ENCODE measurements at regions not wholly inside any gene's neighbourhood (a gene's known extent, or its start where the extent isn't known, plus 50 kb on each side); places are given as distances from the start of the nearest gene placed in this dataset.
"Not testable (repeated sequence)": the region's sequence is repeated elsewhere in the genome, so short reads cannot be mapped to it uniquely, and the experiment has no call there.

GRCh38 chr15:69708436-69709122 lies 256.0 kb downstream of the RPLP1 start:
- DNase-seq (ENCODE audit: low read depth in 3 of 3), result not testable (repeated sequence)

GRCh38 chr15:69712991-69713390 lies 260.4 kb downstream of the RPLP1 start:
- DNase-seq (ENCODE audit: low read depth in 3 of 3), result no peak

GRCh38 chr15:69713726-69714559 lies 261.3 kb downstream of the RPLP1 start:
- DNase-seq (ENCODE audit: low read depth in 3 of 3), result peak; percentile 48 to 72 (median 51)

GRCh38 chr15:69715210-69715609 lies 262.6 kb downstream of the RPLP1 start:
- no peak for DNase-seq (ENCODE audit: low read depth in 3 of 3)

GRCh38 chr15:69718436-69718835 lies 265.8 kb downstream of the RPLP1 start:
- no peak for DNase-seq (ENCODE audit: low read depth in 3 of 3)

GRCh38 chr15:69718916-69719315 lies 266.3 kb downstream of the RPLP1 start:
- DNase-seq (ENCODE audit: low read depth in 3 of 3), result no peak

- DNase-seq (ENCODE audit: low read depth in 3 of 3), result peak; percentile 31 to 45 (median 33)
These were observed 267.1 kb downstream of the RPLP1 start for GRCh38 chr15:69719527-69720240.

GRCh38 chr15:69720536-69720935 lies 267.9 kb downstream of the RPLP1 start:
- no peak for DNase-seq (ENCODE audit: low read depth in 3 of 3)

- no peak for DNase-seq (ENCODE audit: low read depth in 3 of 3)
These were observed 270.3 kb downstream of the RPLP1 start for GRCh38 chr15:69722924-69723323.

GRCh38 chr15:69723404-69724096 lies 270.9 kb downstream of the RPLP1 start:
- no peak for DNase-seq (ENCODE audit: low read depth in 3 of 3)

GRCh38 chr15:69724333-69724732 lies 271.7 kb downstream of the RPLP1 start:
- no peak for DNase-seq (ENCODE audit: low read depth in 3 of 3)

GRCh38 chr15:69725275-69725674 lies 272.7 kb downstream of the RPLP1 start:
- DNase-seq (ENCODE audit: low read depth in 3 of 3), result no peak

- no peak for DNase-seq (ENCODE audit: low read depth in 3 of 3)
These were observed 273.3 kb downstream of the RPLP1 start for GRCh38 chr15:69725957-69726356.

- no peak for DNase-seq (ENCODE audit: low read depth in 3 of 3)
These were observed 274.7 kb downstream of the RPLP1 start for GRCh38 chr15:69727121-69727924.

- peak; percentile 43 to 68 (median 56) for DNase-seq (ENCODE audit: low read depth in 3 of 3)
These were observed 276.6 kb downstream of the RPLP1 start for GRCh38 chr15:69729167-69729748.

GRCh38 chr15:69730281-69731080 lies 277.9 kb downstream of the RPLP1 start:
- DNase-seq (ENCODE audit: low read depth in 3 of 3), result no peak

- no peak for DNase-seq (ENCODE audit: low read depth in 3 of 3)
These were observed 278.4 kb downstream of the RPLP1 start for GRCh38 chr15:69731081-69731330.

- DNase-seq (ENCODE audit: low read depth in 3 of 3), result no peak
These were observed 279.0 kb downstream of the RPLP1 start for GRCh38 chr15:69731581-69731980.

- no peak for DNase-seq (ENCODE audit: low read depth in 3 of 3)
These were observed 279.5 kb downstream of the RPLP1 start for GRCh38 chr15:69732133-69732532.

- no peak for DNase-seq (ENCODE audit: low read depth in 3 of 3)
These were observed 282.1 kb downstream of the RPLP1 start for GRCh38 chr15:69734699-69735098.
